Gastrocnemius medialis (tissue), 4 donors: ENCODE measurements at regions not wholly inside any gene's neighbourhood (a gene's known extent, or its start where the extent isn't known, plus 50 kb on each side); places are given as distances from the start of the nearest gene placed in this dataset.

Experiments used
- ATAC-seq, 2 donors: fragments of 150-250 bp; one replicate each; pipeline ENCODE4 v1.9.1; 2016
- DNase-seq, 2 donors: peaks; one replicate each; pipeline ENCODE4 v3.0.0-alpha.2; 2019
- H3K27ac ChIP-seq, 4 donors: fragments of 200-600 bp; sonication (generic); 1 replicate in 1 of 4; 2 replicates in 3 of 4; pipeline ENCODE4 v1.5.1; 2016 to 2018; ENCODE audit warnings: mild to moderate bottlenecking in 2 of 4, moderate library complexity in 1 of 4
- H3K27me3 ChIP-seq, 3 donors: fragments of 200-600 bp; sonication (generic) in 2 of 3; 1 replicate in 1 of 3; 2 replicates in 2 of 3; pipeline versions ENCODE4 v1.5.1 to v1.6.0; 2016 to 2019; ENCODE audit warnings: mild to moderate bottlenecking in 1 of 3, moderate library complexity in 1 of 3
- H3K36me3 ChIP-seq, 2 donors: fragments of 200-600 bp; sonication (generic) in 1 of 2; one replicate each; pipeline ENCODE4 v1.5.1; 2017 to 2018
- H3K4me1 ChIP-seq, 2 donors: fragments of 200-600 bp; sonication (generic) in 1 of 2; one replicate each; pipeline ENCODE4 v1.5.1; 2016 to 2017; ENCODE audit warnings: mild to moderate bottlenecking in 2 of 2
- H3K4me3 ChIP-seq, 4 donors: fragments of 200-600 bp; sonication (generic) in 3 of 4; 1 replicate in 1 of 4; 2 replicates in 3 of 4; pipeline ENCODE4 v1.5.1; 2016 to 2019; ENCODE audit warnings: mild to moderate bottlenecking in 2 of 4
- H3K9me3 ChIP-seq, 3 donors: fragments of 200-600 bp; sonication (generic) in 2 of 3; 1 replicate in 1 of 3; 2 replicates in 2 of 3; pipeline ENCODE4 v1.5.1; 2016 to 2019
- CTCF ChIP-seq, 5 experiments: fragments of 450-650 bp in 3 of 5; fragments of 200-600 bp in 2 of 5; sonication (generic) in 2 of 5; IDR thresholded peaks in 4 of 5; conservative IDR thresholded peaks in 1 of 5; 1 replicate in 4 of 5; 2 replicates in 1 of 5; pipeline ENCODE4 v1.5.1; 2016 to 2019; ENCODE audit warnings: antibody characterized with exemption in 5 of 5, mild to moderate bottlenecking in 3 of 5, moderate library complexity in 3 of 5
- POLR2A ChIP-seq, 2 donors: fragments of 450-650 bp; IDR thresholded peaks; one replicate each; pipeline ENCODE4 v1.6.1; 2017; ENCODE audit warnings: antibody characterized with exemption in 2 of 2, mild to moderate bottlenecking in 2 of 2, moderate library complexity in 2 of 2
- in situ Hi-C, 4 donors: fragments of 200-750 bp; cut with MboI; loops; one replicate each; pipeline versions ENCODE4 v1.15.0 to v1.8.0; 2017; ENCODE audit warnings: low sequenced_read_pairs in 4 of 4
- intact Hi-C: fragments of 100-400 bp; cut with DNase I; formaldehyde crosslinking; loops from one replicate; pipeline ENCODE4 v1.15.1; 2023; ENCODE audit warnings: low total_unique reads

DNA sequence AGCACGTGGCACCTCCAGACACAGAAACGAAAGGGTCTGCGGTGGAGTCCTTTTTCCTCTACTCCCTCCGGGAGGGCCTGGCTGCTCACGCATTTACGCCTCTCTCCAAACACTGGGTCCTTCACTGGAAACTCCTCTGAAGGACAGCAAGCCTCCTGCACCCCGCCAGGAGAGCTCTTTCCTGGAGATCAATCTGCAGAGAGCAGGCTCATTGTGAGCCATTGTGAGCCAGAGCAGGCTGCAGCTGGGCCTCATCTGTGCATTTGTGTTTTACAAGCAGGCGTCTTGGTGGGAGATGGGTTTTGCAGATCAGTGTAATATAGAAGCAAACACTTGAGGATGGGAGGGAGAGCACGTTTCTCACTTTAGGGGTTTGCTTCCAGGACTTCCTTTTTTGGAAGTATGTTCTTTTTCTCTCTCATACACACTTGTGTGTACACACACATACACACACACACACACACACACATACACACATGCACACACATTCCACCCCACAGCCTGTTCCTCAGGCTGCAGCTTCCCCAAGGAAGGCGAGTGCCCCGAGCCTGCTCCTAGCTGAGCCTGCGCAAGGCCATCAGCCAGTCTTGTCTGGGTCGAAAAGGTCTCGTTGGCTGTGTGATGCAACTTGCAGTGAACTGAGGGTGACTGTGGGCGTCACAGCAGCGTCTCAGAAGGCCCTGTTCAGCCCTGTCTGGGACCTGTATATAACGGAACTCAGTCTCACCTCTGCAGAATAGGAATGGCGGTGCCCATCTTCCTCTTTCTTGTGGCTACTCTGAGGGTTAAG lies 163.5 kb downstream of the GLI2 start:
- Histone ChIP-seq H3K4me1 (peaks cover 15 to 19% of the 10 kb centered on the region in 2 donors), H3K27me3 (no peaks in the 10 kb centered on the region)
- no peak for ATAC-seq

GRCh38 chr2:120899771-120900170 lies 164.1 kb downstream of the GLI2 start:
- no peaks in the 10 kb centered on the region for H3K27me3 ChIP-seq
- no peaks in the 10 kb centered on the region for H3K9me3 ChIP-seq
- no peak overlapping the region for H3K4me3 ChIP-seq
- in situ Hi-C loops: no loop called here
- ATAC-seq (no peak), DNase-seq (no peak)
- no peaks in the 10 kb centered on the region for H3K36me3 ChIP-seq
- no peak for TF ChIP-seq POLR2A (IDR thresholded peaks at IDR 0.05)
- TF ChIP-seq CTCF (IDR thresholded peaks at IDR 0.05 in 4 of 5, conservative IDR thresholded peaks at IDR 0.05 in 1 of 5): no peak
- intact Hi-C loops: no loop called here
- H3K27ac ChIP-seq: no peak overlapping the region
- H3K4me1 ChIP-seq: peaks cover 14 to 16% of the 10 kb centered on the region in 2 donors

More for the DNA sequence above, 163.5 kb downstream of the GLI2 start:
- no peak overlapping the region for H3K4me3 ChIP-seq
- no peaks in the 10 kb centered on the region for H3K9me3 ChIP-seq
- intact Hi-C loops: no loop called here
- TF ChIP-seq CTCF (IDR thresholded peaks at IDR 0.05 in 4 of 5, conservative IDR thresholded peaks at IDR 0.05 in 1 of 5): no peak
- TF ChIP-seq POLR2A (IDR thresholded peaks at IDR 0.05): no peak
- no peak overlapping the region for H3K27ac ChIP-seq
- H3K36me3 ChIP-seq: no peaks in the 10 kb centered on the region
- in situ Hi-C loops: no loop called here
- no peak for DNase-seq

DNA sequence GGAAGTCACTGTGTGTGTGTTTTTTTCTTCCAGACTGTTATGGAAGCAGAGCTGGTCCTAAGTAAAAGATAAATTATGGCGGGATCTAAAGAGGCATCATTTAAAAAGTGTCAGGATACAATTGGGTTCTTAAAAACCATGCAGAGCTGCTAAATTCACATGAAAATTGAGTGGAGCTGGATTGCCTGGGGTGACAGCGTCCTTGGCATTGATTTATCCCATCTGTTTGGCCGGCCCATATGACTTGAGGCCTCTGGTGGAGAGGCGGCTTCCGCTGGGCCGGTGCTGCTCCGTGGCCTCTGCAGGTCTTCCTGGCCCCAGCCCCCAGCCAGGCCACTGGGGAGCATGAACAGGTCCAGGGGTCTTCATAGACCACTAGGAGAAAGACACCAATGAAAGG lies 165.5 kb downstream of the GLI2 start:
- peaks cover 17% of the 10 kb centered on the region in 2 donors for H3K4me1 ChIP-seq
- TF ChIP-seq POLR2A (IDR thresholded peaks at IDR 0.05): no peak
- TF ChIP-seq CTCF (IDR thresholded peaks at IDR 0.05 in 4 of 5, conservative IDR thresholded peaks at IDR 0.05 in 1 of 5): no peak
- in situ Hi-C loops (no loop called here), intact Hi-C loops (no loop called here)
- H3K9me3 ChIP-seq: no peaks in the 10 kb centered on the region
- no peak overlapping the region for H3K27ac ChIP-seq
- H3K4me3 ChIP-seq: no peak overlapping the region
- no peaks in the 10 kb centered on the region for H3K27me3 ChIP-seq
- ATAC-seq: no peak
- no peaks in the 10 kb centered on the region for H3K36me3 ChIP-seq
- DNase-seq: no peak

DNA sequence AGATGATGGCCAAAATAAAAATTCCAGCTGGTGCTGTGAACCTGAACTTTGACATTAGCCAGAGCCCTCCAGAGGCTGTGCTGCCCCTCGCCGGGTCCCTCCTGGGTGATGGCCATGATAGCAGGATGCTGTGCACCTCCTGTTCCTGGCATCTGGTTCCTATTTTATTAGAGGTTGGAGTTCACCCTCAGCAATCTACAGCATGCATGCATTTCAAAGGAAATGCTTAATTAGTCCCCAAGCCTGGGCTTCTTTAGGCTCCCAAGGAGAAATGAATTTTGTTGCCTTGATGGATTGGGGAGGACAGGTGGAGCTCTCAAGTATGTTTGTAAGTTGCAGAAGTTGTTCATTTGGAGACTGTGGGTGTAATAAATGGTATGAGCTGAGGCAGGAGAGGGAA lies 166.9 kb downstream of the GLI2 start:
- H3K27me3 ChIP-seq: no peaks in the 10 kb centered on the region
- H3K9me3 ChIP-seq: no peaks in the 10 kb centered on the region
- no peak for DNase-seq
- peaks cover 7 to 9% of the 10 kb centered on the region in 2 donors for H3K4me1 ChIP-seq
- no peak overlapping the region for H3K27ac ChIP-seq
- H3K36me3 ChIP-seq: no peaks in the 10 kb centered on the region
- no peak for TF ChIP-seq POLR2A (IDR thresholded peaks at IDR 0.05)
- no peak for TF ChIP-seq CTCF (IDR thresholded peaks at IDR 0.05 in 4 of 5, conservative IDR thresholded peaks at IDR 0.05 in 1 of 5)
- in situ Hi-C loops: no loop called here
- H3K4me3 ChIP-seq: no peak overlapping the region
- ATAC-seq: no peak
- intact Hi-C loops: no loop called here
